GM12873 (cell line): ENCODE measurements at regions not wholly inside any gene's neighbourhood (a gene's known extent, or its start where the extent isn't known, plus 50 kb on each side); places are given as distances from the start of the nearest gene placed in this dataset.

Experiments used
- TF ChIP-seq, protein P1 (sequence below): IDR thresholded peaks from 2 replicates; pipeline ENCODE4 v1.5.1; 2012; ENCODE audit warnings: low read depth, mild to moderate bottlenecking, moderate library complexity, low read length, control low read depth; ENCODE audit not compliant: insufficient read depth; ENCODE audit errors: missing control alignments

DNA sequence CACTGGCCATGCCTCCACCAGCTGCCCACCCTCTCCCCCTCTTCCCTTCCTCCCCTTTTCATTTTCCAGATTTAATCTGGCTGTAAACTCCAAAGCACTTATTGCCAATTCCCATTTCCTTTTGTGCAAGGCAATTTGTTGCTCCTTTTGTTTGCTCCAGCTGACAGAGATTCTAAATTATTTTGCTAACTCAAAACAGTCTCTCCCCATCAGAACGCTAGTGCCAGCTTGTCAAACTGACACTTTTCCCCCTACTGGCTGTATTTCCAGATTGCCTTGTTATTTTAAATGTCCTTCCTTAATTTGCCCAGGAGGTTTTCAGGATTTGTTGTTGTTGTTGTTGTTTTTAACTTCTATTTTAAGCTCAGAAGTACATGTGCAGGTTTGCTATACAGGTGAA lies 57.0 kb upstream of the PAK1 start:
- TF ChIP-seq, protein P1, sequence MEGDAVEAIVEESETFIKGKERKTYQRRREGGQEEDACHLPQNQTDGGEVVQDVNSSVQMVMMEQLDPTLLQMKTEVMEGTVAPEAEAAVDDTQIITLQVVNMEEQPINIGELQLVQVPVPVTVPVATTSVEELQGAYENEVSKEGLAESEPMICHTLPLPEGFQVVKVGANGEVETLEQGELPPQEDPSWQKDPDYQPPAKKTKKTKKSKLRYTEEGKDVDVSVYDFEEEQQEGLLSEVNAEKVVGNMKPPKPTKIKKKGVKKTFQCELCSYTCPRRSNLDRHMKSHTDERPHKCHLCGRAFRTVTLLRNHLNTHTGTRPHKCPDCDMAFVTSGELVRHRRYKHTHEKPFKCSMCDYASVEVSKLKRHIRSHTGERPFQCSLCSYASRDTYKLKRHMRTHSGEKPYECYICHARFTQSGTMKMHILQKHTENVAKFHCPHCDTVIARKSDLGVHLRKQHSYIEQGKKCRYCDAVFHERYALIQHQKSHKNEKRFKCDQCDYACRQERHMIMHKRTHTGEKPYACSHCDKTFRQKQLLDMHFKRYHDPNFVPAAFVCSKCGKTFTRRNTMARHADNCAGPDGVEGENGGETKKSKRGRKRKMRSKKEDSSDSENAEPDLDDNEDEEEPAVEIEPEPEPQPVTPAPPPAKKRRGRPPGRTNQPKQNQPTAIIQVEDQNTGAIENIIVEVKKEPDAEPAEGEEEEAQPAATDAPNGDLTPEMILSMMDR, result no peak

DNA sequence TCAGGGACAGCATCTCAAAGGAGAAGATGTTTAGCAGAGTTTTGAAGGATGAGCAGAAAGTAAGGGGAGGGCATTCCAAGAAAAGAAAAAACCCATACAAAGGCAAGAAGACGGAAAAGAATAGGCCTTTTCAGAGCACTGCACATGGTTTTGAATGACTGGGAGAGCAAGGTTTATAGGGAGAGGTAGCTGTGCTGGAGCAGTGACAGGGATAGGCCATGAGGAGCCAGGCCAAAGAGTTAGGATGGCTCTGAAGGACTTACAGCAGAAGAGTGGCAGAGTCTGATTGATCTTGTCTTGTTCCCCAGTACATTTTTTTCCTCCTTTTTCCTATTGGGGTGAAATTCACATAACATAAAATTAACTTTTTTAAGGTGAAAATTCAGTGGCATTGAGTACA lies 55.8 kb upstream of the PAK1 start:
- TF ChIP-seq, protein P1, result no peak

DNA sequence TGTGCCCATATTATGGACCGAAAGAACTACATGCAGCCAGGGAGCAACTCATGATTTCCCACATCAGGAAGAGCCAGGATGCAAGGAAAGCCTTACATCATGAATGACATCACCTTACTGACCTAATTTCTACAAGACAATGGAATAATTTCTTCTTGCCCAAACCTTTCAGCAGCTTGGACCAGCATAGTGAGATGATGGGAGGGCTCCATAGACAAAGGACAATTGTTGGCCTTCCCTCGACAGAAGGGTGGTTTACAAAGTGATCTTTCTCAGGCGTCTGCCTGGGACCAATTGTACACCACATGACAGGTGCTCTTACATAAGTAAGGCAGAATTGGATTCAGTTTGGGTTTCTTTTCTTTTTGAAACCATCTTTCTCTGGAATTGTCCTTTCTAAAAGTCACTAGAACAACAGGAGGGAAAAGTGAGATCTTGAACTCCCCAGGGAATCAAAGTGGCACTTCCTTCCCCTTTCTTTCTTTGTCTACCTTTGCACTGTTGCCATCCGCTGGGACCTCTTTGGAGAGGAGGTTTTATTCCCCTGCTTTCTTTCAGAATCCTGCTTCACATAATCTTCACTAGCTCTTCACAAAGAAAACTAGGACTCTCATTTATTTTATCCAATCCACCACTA lies 51.7 kb upstream of the PAK1 start:
- TF ChIP-seq, protein P1, result no peak

DNA sequence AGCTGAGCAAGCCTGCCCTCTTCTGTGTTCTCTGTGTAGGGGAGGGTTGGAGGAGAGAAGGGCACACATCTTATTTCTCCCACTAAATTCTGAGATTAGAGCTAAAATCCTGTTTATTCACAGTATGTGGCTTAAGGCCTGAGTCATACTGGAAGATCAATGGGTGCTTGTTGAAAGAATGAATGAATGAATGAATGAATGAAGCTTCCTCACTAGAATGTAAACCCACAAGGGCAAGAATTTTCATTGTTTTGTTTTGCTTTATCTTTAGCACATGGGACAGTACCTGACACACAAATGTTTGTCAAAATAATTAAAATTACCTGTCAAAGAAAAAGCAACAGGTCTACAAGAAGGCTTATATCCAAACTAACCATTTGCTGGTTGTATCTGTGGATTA lies 50.6 kb upstream of the PAK1 start:
- TF ChIP-seq, protein P1, result peak; percentile 11

DNA sequence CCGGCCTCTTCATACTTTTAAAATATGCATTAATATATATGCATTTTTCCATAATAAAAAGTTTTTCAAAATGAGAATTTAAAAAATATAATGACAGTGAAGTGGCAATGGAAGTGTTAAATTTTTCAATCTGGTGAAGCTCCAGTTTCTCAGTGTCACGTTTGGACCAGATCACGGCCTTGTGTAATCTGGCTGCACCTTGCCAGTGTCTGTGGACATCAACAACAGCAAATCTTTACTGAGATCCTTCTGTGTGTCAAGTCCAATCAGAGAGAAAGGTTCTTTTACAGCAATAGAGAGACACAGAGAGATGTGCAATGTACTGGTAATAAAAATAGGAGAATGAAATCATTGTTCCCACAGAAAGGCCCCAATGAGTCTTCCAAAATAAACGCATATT lies 49.8 kb upstream of the PAK1 start:
- TF ChIP-seq, protein P1, result no peak
